CD14-positive monocyte (primary cell): ENCODE measurements at regions not wholly inside any gene's neighbourhood (a gene's known extent, or its start where the extent isn't known, plus 50 kb on each side); places are given as distances from the start of the nearest gene placed in this dataset.

ENCODE experiments used
- DNase-seq, 3 donors: peaks; one replicate each; pipeline ENCODE4 v3.0.0-alpha.2; 2011 to 2022
- H2AFZ ChIP-seq: 2 replicates; pipeline ENCODE4 v1.6.0; 2012; ENCODE audit warnings: mild to moderate bottlenecking, low read depth, low read length, inconsistent platforms; ENCODE audit not compliant: insufficient read depth, poor library complexity, severe bottlenecking
- H3K27ac ChIP-seq, 2 donors: 1 replicate in 1 of 2; 2 replicates in 1 of 2; pipeline ENCODE4 v1.5.1; 2012 to 2013; ENCODE audit warnings: low read length in 2 of 2, control low read depth in 1 of 2, inconsistent platforms in 1 of 2, low read depth in 1 of 2, mild to moderate bottlenecking in 1 of 2
- H3K27me3 ChIP-seq, 2 donors: one replicate each; pipeline versions ENCODE4 v1.6.0 to v1.6.1; 2011 to 2013; ENCODE audit warnings: low read length in 2 of 2; ENCODE audit not compliant: control insufficient read depth in 2 of 2, insufficient read depth in 2 of 2
- H3K36me3 ChIP-seq, 2 donors: replicated peaks in 1 of 2; 1 replicate in 1 of 2; 2 replicates in 1 of 2; pipeline versions ENCODE4 v1.5.1 to v1.6.1; 2012 to 2013; ENCODE audit warnings: low read length in 2 of 2, control low read depth in 1 of 2, inconsistent platforms in 1 of 2, mild to moderate bottlenecking in 1 of 2; ENCODE audit not compliant: insufficient read depth in 2 of 2, control insufficient read depth in 1 of 2
- H3K4me1 ChIP-seq, 2 donors: 1 replicate in 1 of 2; 2 replicates in 1 of 2; pipeline versions ENCODE4 v1.5.1 to v1.6.1; 2012 to 2013; ENCODE audit warnings: low read length in 2 of 2, control low read depth in 1 of 2, inconsistent platforms in 1 of 2, mild to moderate bottlenecking in 1 of 2, moderate library complexity in 1 of 2; ENCODE audit not compliant: insufficient read depth in 2 of 2, control insufficient read depth in 1 of 2
- H3K4me2 ChIP-seq: replicated peaks from 2 replicates; pipeline ENCODE3; 2012; ENCODE audit warnings: low read length, moderate library complexity, mild to moderate bottlenecking; ENCODE audit not compliant: poor library complexity, severe bottlenecking; ENCODE audit errors: extremely low read depth
- H3K4me3 ChIP-seq, 3 experiments: fragments of 200-600 bp in 1 of 3; sonication (generic) in 1 of 3; replicated peaks in 1 of 3; 1 replicate in 2 of 3; 2 replicates in 1 of 3; pipeline ENCODE4 v1.5.1; 2011 to 2013; ENCODE audit warnings: low read length in 3 of 3, mild to moderate bottlenecking in 3 of 3, control low read depth in 2 of 3, low read depth in 2 of 3, inconsistent platforms in 1 of 3, moderate library complexity in 1 of 3
- H3K79me2 ChIP-seq: 2 replicates; pipeline ENCODE4 v1.6.0; 2012; ENCODE audit warnings: mild to moderate bottlenecking, control low read depth, inconsistent platforms, low read length, moderate library complexity; ENCODE audit not compliant: insufficient read depth
- H3K9ac ChIP-seq: 2 replicates; pipeline ENCODE4 v1.6.0; 2017; ENCODE audit warnings: low read length, mild to moderate bottlenecking; ENCODE audit not compliant: insufficient read depth, poor library complexity, severe bottlenecking
- H3K9me3 ChIP-seq, 2 donors: replicated peaks in 1 of 2; 1 replicate in 1 of 2; 2 replicates in 1 of 2; pipeline versions ENCODE4 v1.5.1 to v1.6.1; 2012 to 2013; ENCODE audit warnings: low read length in 2 of 2, control low read depth in 1 of 2; ENCODE audit not compliant: control insufficient read depth in 1 of 2, insufficient read depth in 1 of 2
- H4K20me1 ChIP-seq: 2 replicates; pipeline ENCODE4 v1.6.0; 2012; ENCODE audit warnings: mild to moderate bottlenecking, low read length, control low read depth, moderate library complexity; ENCODE audit not compliant: insufficient read depth
- H3K27ac Mint-ChIP-seq, 7 donors: one replicate each; pipeline ENCODE4 v1.8.0; 2020; ENCODE audit warnings: mild to moderate bottlenecking in 7 of 7, mixed read lengths in 7 of 7, moderate library complexity in 6 of 7, inconsistent platforms in 2 of 7
- H3K27me3 Mint-ChIP-seq, 3 donors: one replicate each; pipeline ENCODE4 v1.8.0; 2021 to 2022; ENCODE audit warnings: low read depth in 3 of 3, mild to moderate bottlenecking in 3 of 3, mixed read lengths in 3 of 3, moderate library complexity in 3 of 3, inconsistent platforms in 1 of 3
- H3K36me3 Mint-ChIP-seq, 2 donors: one replicate each; pipeline ENCODE4 v1.8.0; 2020; ENCODE audit warnings: mixed read lengths in 2 of 2, inconsistent platforms in 1 of 2, mild to moderate bottlenecking in 1 of 2
- H3K4me1 Mint-ChIP-seq: one replicate; pipeline ENCODE4 v1.8.0; 2020; ENCODE audit warnings: mild to moderate bottlenecking, mixed read lengths
- H3K4me3 Mint-ChIP-seq, 2 donors: one replicate each; pipeline ENCODE4 v1.8.0; 2020; ENCODE audit warnings: mild to moderate bottlenecking in 2 of 2, mixed read lengths in 2 of 2, moderate library complexity in 1 of 2
- H3K9me3 Mint-ChIP-seq, 7 donors: one replicate each; pipeline ENCODE4 v1.8.0; 2020 to 2022; ENCODE audit warnings: mixed read lengths in 7 of 7, mild to moderate bottlenecking in 6 of 7, moderate library complexity in 6 of 7, inconsistent platforms in 2 of 7
- CTCF ChIP-seq: fragments of 200-600 bp; IDR thresholded peaks from one replicate; pipeline ENCODE4 v1.8.0; 2022; ENCODE audit warnings: antibody characterized with exemption, mild to moderate bottlenecking
- WGBS: methylation state at CpG from one replicate; pipeline ENCODE4 v1.1.5; 2013; ENCODE audit warnings: missing lambda C conversion rate; ENCODE audit not compliant: insufficient coverage; 5-methylcytosine and 5-hydroxymethylcytosine counted together
- intact Hi-C, 2 donors: fragments of 100-400 bp; cut with micrococcal nuclease; formaldehyde crosslinking; loops; one replicate each; pipeline versions ENCODE4 v1.15.0 to v1.15.1; 2023

- Mint-ChIP-seq H3K4me1 (peaks cover 7% of the 10 kb centered on the region), H3K4me3 (no peak overlapping the region), H3K27me3 (peaks cover 1 to 7% (median 2%) of the 10 kb centered on the region in 3 donors), H3K36me3 (no peaks in the 10 kb centered on the region), H3K27ac (no peak overlapping the region), H3K9me3 (peaks cover 0 to under 1% (median 0%) of the 10 kb centered on the region in 7 donors)
- no peak for TF ChIP-seq CTCF
- Histone ChIP-seq H3K27ac (no peak overlapping the region), H2AFZ (no peak overlapping the region), H3K79me2 (no peaks in the 10 kb centered on the region), H4K20me1 (no peaks in the 10 kb centered on the region), H3K4me2 (no peak overlapping the region), H3K36me3 (no peaks in the 10 kb centered on the region), H3K4me3 (no peak overlapping the region), H3K9me3 (no peaks in the 10 kb centered on the region), H3K27me3 (no peaks in the 10 kb centered on the region), H3K9ac (no peak overlapping the region), H3K4me1 (no peaks in the 10 kb centered on the region)
- no peak for DNase-seq
- intact Hi-C loops = loop anchor here (5.0 kb wide), 1 partner anchor 44 kb away; no protein-coding TSS in a partner anchor
- no CpG with 5 or more reads among the region's 2 CpGs for WGBS
Measured at GRCh38 chr5:14958188-14958587, 86.6 kb upstream of the ANKH start.

- Mint-ChIP-seq H3K27me3 (peaks cover 0 to 7% (median 0%) of the 10 kb centered on the region in 3 donors), H3K9me3 (no peaks in the 10 kb centered on the region), H3K4me1 (peaks cover 7% of the 10 kb centered on the region), H3K36me3 (no peaks in the 10 kb centered on the region), H3K4me3 (no peak overlapping the region), H3K27ac (no peak overlapping the region)
- H3K36me3 ChIP-seq = no peaks in the 10 kb centered on the region
- H3K9me3 ChIP-seq = no peaks in the 10 kb centered on the region
- WGBS = 100% methylated on average over 5 of the region's 6 CpGs
- H3K4me3 ChIP-seq = no peak overlapping the region
- H4K20me1 ChIP-seq = no peaks in the 10 kb centered on the region
- H3K79me2 ChIP-seq = no peaks in the 10 kb centered on the region
- H3K27ac ChIP-seq = no peak overlapping the region
- no peaks in the 10 kb centered on the region for H3K4me1 ChIP-seq
- H3K9ac ChIP-seq = no peak overlapping the region
- intact Hi-C loops = loop anchor here (5.0 kb wide), 1 partner anchor 46 kb away; no protein-coding TSS in a partner anchor
- no peak overlapping the region for H2AFZ ChIP-seq
- no peaks in the 10 kb centered on the region for H3K27me3 ChIP-seq
- DNase-seq = no peak
- TF ChIP-seq CTCF = no peak
- H3K4me2 ChIP-seq = no peak overlapping the region
Measured at GRCh38 chr5:14956423-14957046, 85.0 kb upstream of the ANKH start.
